Osteoblast (primary cell): ENCODE measurements at regions not wholly inside any gene's neighbourhood (a gene's known extent, or its start where the extent isn't known, plus 50 kb on each side); places are given as distances from the start of the nearest gene placed in this dataset.
"Not testable (repeated sequence)": the region's sequence is repeated elsewhere in the genome, so short reads cannot be mapped to it uniquely, and the experiment has no call there.

Experiments
- DNase-seq: peaks from one replicate; pipeline ENCODE4 v3.0.0; 2011; ENCODE audit warnings: low spot score, mixed read lengths; ENCODE audit not compliant: insufficient read length; ENCODE audit errors: missing footprints
- H2AFZ ChIP-seq: 2 replicates; pipeline ENCODE4 v1.6.0; 2011; ENCODE audit warnings: mild to moderate bottlenecking, low read length
- H3K27ac ChIP-seq: 2 replicates; pipeline ENCODE4 v1.5.1; 2011; ENCODE audit warnings: mild to moderate bottlenecking, low read depth, low read length, moderate library complexity
- H3K27me3 ChIP-seq: 2 replicates; pipeline ENCODE4 v1.6.0; 2012; ENCODE audit warnings: mild to moderate bottlenecking, control low read depth, inconsistent platforms, low read length, moderate library complexity; ENCODE audit not compliant: insufficient read depth
- H3K36me3 ChIP-seq: 2 replicates; pipeline ENCODE4 v1.5.1; 2011; ENCODE audit warnings: mild to moderate bottlenecking, low read length, control low read depth, moderate library complexity; ENCODE audit not compliant: insufficient read depth
- H3K4me1 ChIP-seq: 2 replicates; pipeline ENCODE4 v1.5.1; 2011; ENCODE audit warnings: mild to moderate bottlenecking, low read length, control low read depth, moderate library complexity; ENCODE audit not compliant: insufficient read depth
- H3K4me2 ChIP-seq: 2 replicates; pipeline ENCODE4 v1.6.0; 2011; ENCODE audit warnings: mild to moderate bottlenecking, low read length; ENCODE audit not compliant: insufficient read depth
- H3K4me3 ChIP-seq: fragments of 200-600 bp; sonication (generic); 3 replicates; pipeline ENCODE4 v1.5.1; 2012; ENCODE audit warnings: mild to moderate bottlenecking, low read length, inconsistent platforms; ENCODE audit not compliant: insufficient read depth
- H3K79me2 ChIP-seq: 2 replicates; pipeline ENCODE4 v1.6.0; 2012; ENCODE audit warnings: mild to moderate bottlenecking, low read length, control low read depth, inconsistent platforms; ENCODE audit not compliant: insufficient read depth
- H3K9me3 ChIP-seq: 2 replicates; pipeline ENCODE4 v1.5.1; 2011; ENCODE audit warnings: low read depth, low read length, control low read depth
- H4K20me1 ChIP-seq: 2 replicates; pipeline ENCODE4 v1.6.0; 2012; ENCODE audit warnings: mild to moderate bottlenecking, low read length, control low read depth; ENCODE audit not compliant: insufficient read depth
- CTCF ChIP-seq: IDR thresholded peaks from 2 replicates; pipeline ENCODE4 v1.5.1; 2011; ENCODE audit warnings: mild to moderate bottlenecking, low read depth, low read length, moderate library complexity; ENCODE audit errors: extremely low read depth

GRCh38 chr4:4947721-4948120 lies 71.5 kb downstream of the CYTL1 start:
- Histone ChIP-seq H3K27ac (no peak overlapping the region), H3K4me3 (no peak overlapping the region), H3K4me1 (no peaks in the 10 kb centered on the region), H3K9me3 (no peaks in the 10 kb centered on the region), H4K20me1 (no peaks in the 10 kb centered on the region), H3K27me3 (no peaks in the 10 kb centered on the region), H2AFZ (no peak overlapping the region), H3K4me2 (no peak overlapping the region), H3K79me2 (no peaks in the 10 kb centered on the region), H3K36me3 (no peaks in the 10 kb centered on the region)
- DNase-seq = no peak
- no peak for TF ChIP-seq CTCF

- DNase-seq = no peak
- H3K27me3 ChIP-seq = no peaks in the 10 kb centered on the region
- no peaks in the 10 kb centered on the region for H3K4me1 ChIP-seq
- no peaks in the 10 kb centered on the region for H3K79me2 ChIP-seq
- no peak overlapping the region for H2AFZ ChIP-seq
- H3K27ac ChIP-seq = no peak overlapping the region
- H4K20me1 ChIP-seq = no peaks in the 10 kb centered on the region
- no peaks in the 10 kb centered on the region for H3K36me3 ChIP-seq
- H3K4me3 ChIP-seq = no peak overlapping the region
- TF ChIP-seq CTCF = no peak
- no peaks in the 10 kb centered on the region for H3K9me3 ChIP-seq
- H3K4me2 ChIP-seq = no peak overlapping the region
Measured at GRCh38 chr4:4948370-4948769, 70.9 kb downstream of the CYTL1 start.

- no peak for TF ChIP-seq CTCF
- Histone ChIP-seq H3K79me2 (no peaks in the 10 kb centered on the region), H3K4me2 (no peak overlapping the region), H3K27ac (no peak overlapping the region), H3K4me3 (no peak overlapping the region), H4K20me1 (no peaks in the 10 kb centered on the region), H3K27me3 (no peaks in the 10 kb centered on the region), H3K4me1 (no peaks in the 10 kb centered on the region), H3K9me3 (no peaks in the 10 kb centered on the region), H3K36me3 (no peaks in the 10 kb centered on the region), H2AFZ (no peak overlapping the region)
- DNase-seq = no peak
Measured at GRCh38 chr4:4950561-4951290, 68.5 kb downstream of the CYTL1 start.

GRCh38 chr4:4952273-4952672 lies 67.0 kb downstream of the CYTL1 start:
- H3K4me3 ChIP-seq = no peak overlapping the region
- no peak overlapping the region for H2AFZ ChIP-seq
- H3K9me3 ChIP-seq = no peaks in the 10 kb centered on the region
- H4K20me1 ChIP-seq = no peaks in the 10 kb centered on the region
- DNase-seq = no peak
- no peaks in the 10 kb centered on the region for H3K36me3 ChIP-seq
- no peaks in the 10 kb centered on the region for H3K79me2 ChIP-seq
- H3K27me3 ChIP-seq = no peaks in the 10 kb centered on the region
- H3K4me2 ChIP-seq = no peak overlapping the region
- no peaks in the 10 kb centered on the region for H3K4me1 ChIP-seq
- TF ChIP-seq CTCF = no peak
- no peak overlapping the region for H3K27ac ChIP-seq

GRCh38 chr4:4959344-4960074 lies 59.7 kb downstream of the CYTL1 start:
- H2AFZ ChIP-seq, H3K4me1 ChIP-seq, H4K20me1 ChIP-seq, DNase-seq, H3K27me3 ChIP-seq, H3K4me2 ChIP-seq, H3K27ac ChIP-seq, H3K36me3 ChIP-seq, H3K9me3 ChIP-seq, H3K4me3 ChIP-seq, H3K79me2 ChIP-seq: not testable (repeated sequence)
